Endothelial cell of umbilical vein (primary cell): ENCODE measurements at regions not wholly inside any gene's neighbourhood (a gene's known extent, or its start where the extent isn't known, plus 50 kb on each side); places are given as distances from the start of the nearest gene placed in this dataset.

Experiments
- BruUV-seq: library from RNA; stranded (reverse); fragments of 400-500 nt; replicated peaks from 2 replicates; lab custom pipeline; 2021; lab: Mats Ljungman, UMichigan
- CTCF ChIA-PET: fragments of 300-600, 350-600 bp; sonication (Branson Sonifier 250); formaldehyde crosslinking; loops from one replicate; lab custom pipeline; 2021; ENCODE audit warnings: antibody characterized with exemption, inconsistent platforms; lab: Charles Lee
- POLR2A ChIA-PET: fragments of 300-600, 350-600 bp; sonication (Branson Sonifier 250); formaldehyde crosslinking; loops from one replicate; lab custom pipeline; 2021; ENCODE audit warnings: antibody characterized with exemption, inconsistent platforms; lab: Charles Lee
- DNase-seq: peaks from one replicate; pipeline ENCODE4 v3.0.0-alpha.2; 2011; ENCODE audit warnings: low read depth, low spot score
- FAIRE-seq: peaks from 2 replicates; lab custom pipeline; 2011; peaks lifted over from hg19 to GRCh38; lab: Jason Lieb, UNC
- H2AFZ ChIP-seq: 2 replicates; pipeline ENCODE4 v1.6.0; 2012; ENCODE audit warnings: low read depth, low read length, control low read depth, inconsistent platforms
- H3K27ac ChIP-seq: 2 replicates; pipeline ENCODE4 v1.5.1; 2011; ENCODE audit warnings: low read depth, mild to moderate bottlenecking, control low read depth, low read length, moderate library complexity; ENCODE audit not compliant: insufficient read depth
- H3K27me3 ChIP-seq, 2 experiments: 2 replicates each; pipeline versions ENCODE4 v1.6.0 to v1.6.1; 2011; ENCODE audit warnings: low read length in 2 of 2, mixed read lengths in 1 of 2; ENCODE audit not compliant: control insufficient read depth in 2 of 2, insufficient read depth in 2 of 2
- H3K36me3 ChIP-seq, 2 experiments: 2 replicates in 1 of 2; 3 replicates in 1 of 2; pipeline ENCODE4 v1.5.1; 2011; ENCODE audit warnings: low read length in 2 of 2, mild to moderate bottlenecking in 1 of 2, moderate library complexity in 1 of 2; ENCODE audit not compliant: control insufficient read depth in 2 of 2, insufficient read depth in 2 of 2; ENCODE audit errors: extremely low read depth in 1 of 2
- H3K4me1 ChIP-seq: 3 replicates; pipeline ENCODE4 v1.5.1; 2011; ENCODE audit warnings: mild to moderate bottlenecking, low read length; ENCODE audit not compliant: control insufficient read depth, insufficient read depth; ENCODE audit errors: extremely low read depth
- H3K4me2 ChIP-seq: 2 replicates; pipeline ENCODE4 v1.6.1; 2011; ENCODE audit warnings: low read length, control low read depth, mixed read lengths; ENCODE audit not compliant: insufficient read depth
- H3K4me3 ChIP-seq, 3 experiments: fragments of 200-600 bp in 1 of 3; sonication (generic), shearing (Covaris generic) in 1 of 3; replicated peaks in 1 of 3; 2 replicates each; pipeline ENCODE4 v1.5.1; 2011 to 2016; ENCODE audit warnings: control low read depth in 3 of 3, low read length in 3 of 3, mild to moderate bottlenecking in 2 of 3, inconsistent platforms in 1 of 3, low read depth in 1 of 3, moderate library complexity in 1 of 3; ENCODE audit not compliant: insufficient read depth in 1 of 3
- H3K79me2 ChIP-seq: 2 replicates; pipeline ENCODE4 v1.6.0; 2012; ENCODE audit warnings: low read length, inconsistent platforms; ENCODE audit not compliant: control insufficient read depth, insufficient read depth
- H3K9ac ChIP-seq: replicated peaks from 2 replicates; pipeline ENCODE3; 2011; ENCODE audit warnings: low read length, control low read depth; ENCODE audit not compliant: insufficient read depth; ENCODE audit errors: extremely low read depth
- H3K9me1 ChIP-seq: replicated peaks from 3 replicates; pipeline ENCODE4 v1.6.0; 2011; ENCODE audit warnings: mild to moderate bottlenecking, low read length; ENCODE audit not compliant: control insufficient read depth, insufficient read depth; ENCODE audit errors: extremely low read depth
- H3K9me3 ChIP-seq: replicated peaks from 2 replicates; pipeline ENCODE4 v1.5.1; 2012; ENCODE audit warnings: low read length, inconsistent platforms; ENCODE audit not compliant: control insufficient read depth, insufficient read depth
- H4K20me1 ChIP-seq: replicated peaks from 2 replicates; pipeline ENCODE3; 2011; ENCODE audit warnings: mild to moderate bottlenecking, low read length; ENCODE audit not compliant: control insufficient read depth, insufficient read depth; ENCODE audit errors: extremely low read depth
- CTCF ChIP-seq, 2 donors: IDR thresholded peaks; 1 replicate in 1 of 2; 2 replicates in 1 of 2; pipeline ENCODE4 v1.5.1; 2011; ENCODE audit warnings: low read length in 2 of 2, mild to moderate bottlenecking in 2 of 2, moderate library complexity in 2 of 2, control low read depth in 1 of 2, inconsistent platforms in 1 of 2, low read depth in 1 of 2; ENCODE audit not compliant: insufficient read depth in 1 of 2; ENCODE audit errors: extremely low read depth in 1 of 2
- EZH2 ChIP-seq: IDR thresholded peaks from 2 replicates; pipeline ENCODE4 v1.6.1; 2012; ENCODE audit warnings: borderline replicate concordance, low read depth, mild to moderate bottlenecking, moderate library complexity, low read length, inconsistent platforms; ENCODE audit not compliant: severe bottlenecking
- FOS ChIP-seq: IDR thresholded peaks from 2 replicates; pipeline ENCODE4 v1.6.1; 2011; ENCODE audit warnings: mild to moderate bottlenecking, low read length, moderate library complexity, borderline replicate concordance; ENCODE audit not compliant: insufficient read depth
- GATA2 ChIP-seq: IDR thresholded peaks from 2 replicates; pipeline ENCODE4 v1.7.0; 2011; ENCODE audit warnings: low read depth, mild to moderate bottlenecking, moderate library complexity, mixed read lengths, low read length; ENCODE audit not compliant: insufficient read length, insufficient read depth
- JUN ChIP-seq: IDR thresholded peaks from 2 replicates; pipeline ENCODE4 v1.6.1; 2011; ENCODE audit warnings: borderline replicate concordance, low read depth; ENCODE audit not compliant: insufficient read length, insufficient read depth
- MYC ChIP-seq: IDR thresholded peaks from one replicate; pipeline ENCODE4 v1.6.1; 2011; ENCODE audit warnings: mild to moderate bottlenecking, low read depth, low read length
- POLR2A ChIP-seq: IDR thresholded peaks from 2 replicates; pipeline ENCODE4 v1.6.1; 2012; ENCODE audit warnings: low read depth, mild to moderate bottlenecking, control low read depth, low read length
- POLR2AphosphoS5 ChIP-seq: IDR thresholded peaks from 2 replicates; pipeline ENCODE4 v1.6.1; 2012; ENCODE audit warnings: low read depth, mild to moderate bottlenecking, control low read depth, low read length, moderate library complexity; ENCODE audit not compliant: insufficient read depth
- dilution Hi-C: fragments of 300-500 bp; cut with MboI; formaldehyde crosslinking; loops from one replicate; pipeline ENCODE4 v1.15.0; 2019; ENCODE audit warnings: low sequenced_read_pairs; ENCODE audit not compliant: extremely low pct_ligation_motif_present
- intact Hi-C: fragments of 100-400 bp; cut with micrococcal nuclease; formaldehyde crosslinking; loops from one replicate; pipeline ENCODE4 v1.10.0; 2022
- TF ChIP-seq, protein P1 (sequence below): IDR thresholded peaks from 2 replicates; pipeline ENCODE4 v1.6.1; 2011; ENCODE audit not compliant: insufficient read depth, insufficient read length

- no peaks in the 10 kb centered on the region for H4K20me1 ChIP-seq
- no peak overlapping the region for H3K27ac ChIP-seq
- no peaks in the 10 kb centered on the region for H3K9me3 ChIP-seq
- no peaks in the 10 kb centered on the region for H3K9me1 ChIP-seq
- TF ChIP-seq EZH2 (no peak), POLR2AphosphoS5 (no peak), FOS (no peak), JUN (no peak), POLR2A (no peak), GATA2 (no peak), CTCF (IDR thresholded peaks at IDR 0.05; ENCODE audit: extremely low read depth in 1 of 2, insufficient read depth in 1 of 2, low read depth in 1 of 2, low read length in 2 of 2) (no peak), MYC (no peak)
- TF ChIP-seq, protein P1, sequence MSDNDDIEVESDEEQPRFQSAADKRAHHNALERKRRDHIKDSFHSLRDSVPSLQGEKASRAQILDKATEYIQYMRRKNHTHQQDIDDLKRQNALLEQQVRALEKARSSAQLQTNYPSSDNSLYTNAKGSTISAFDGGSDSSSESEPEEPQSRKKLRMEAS, result no peak
- ChIA-PET POLR2A (no interaction called here), CTCF (no interaction called here)
- no peak overlapping the region for H3K4me3 ChIP-seq
- no peak overlapping the region for H3K9ac ChIP-seq
- no peaks in the 10 kb centered on the region for H3K79me2 ChIP-seq
- FAIRE-seq (no peak), DNase-seq (no peak)
- dilution Hi-C loops (no loop called here), intact Hi-C loops (no loop called here)
- no TSS peak for BruUV-seq
- H3K4me2 ChIP-seq, result no peak overlapping the region
- H2AFZ ChIP-seq, result no peak overlapping the region
- no peaks in the 10 kb centered on the region for H3K27me3 ChIP-seq
- H3K36me3 ChIP-seq, result no peaks in the 10 kb centered on the region
- no peaks in the 10 kb centered on the region for H3K4me1 ChIP-seq
Measured at GRCh38 chr3:165439765-165440164, 243.6 kb upstream of the SLITRK3 start.
